Bone marrow (tissue), 2 donors: ENCODE measurements at regions not wholly inside any gene's neighbourhood (a gene's known extent, or its start where the extent isn't known, plus 50 kb on each side); places are given as distances from the start of the nearest gene placed in this dataset.

Source experiments
- DNase-seq, 2 donors: peaks; one replicate each; lab custom pipeline; 2025; lab: John Stamatoyannopoulos, UW

DNA sequence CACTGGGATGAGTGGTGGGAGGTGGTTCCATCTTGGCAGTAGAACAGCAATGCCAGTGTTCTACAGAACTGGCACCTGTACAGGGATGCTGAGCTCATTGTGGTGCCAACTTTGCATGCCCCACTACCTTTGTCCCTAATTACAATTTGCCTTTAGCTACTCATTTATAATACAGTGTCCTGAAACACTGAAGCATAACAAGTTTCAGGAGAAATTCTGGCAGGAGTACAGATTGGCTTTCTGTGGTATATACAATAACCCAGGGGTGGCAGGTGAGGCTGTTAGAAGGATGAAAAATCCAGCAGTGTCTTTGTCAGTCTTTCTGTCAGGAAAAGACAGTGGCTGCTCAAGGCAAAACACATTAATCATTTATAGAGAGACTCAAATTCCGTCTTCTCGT, 240.3 kb downstream of the FAM76B start:
- no peak for DNase-seq

DNA sequence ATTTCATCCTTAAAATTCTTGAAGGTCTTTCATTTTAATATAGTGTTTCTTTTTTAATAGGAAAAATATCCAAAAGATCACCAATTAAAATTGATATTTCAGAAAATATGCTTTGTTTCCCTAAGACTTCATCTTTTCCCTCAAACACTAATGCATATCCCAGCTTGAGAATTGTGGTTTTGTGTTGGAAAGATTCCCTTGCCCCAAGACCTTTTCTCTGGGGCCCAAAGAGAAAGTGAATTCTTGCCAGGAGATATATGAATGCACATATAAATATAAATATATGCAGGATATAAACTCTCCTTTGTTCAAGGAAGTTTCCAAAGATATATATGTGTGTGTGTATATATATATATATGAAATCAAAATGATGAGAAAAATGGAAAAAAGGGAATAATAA, 241.2 kb downstream of the FAM76B start:
- DNase-seq, result no peak

DNA sequence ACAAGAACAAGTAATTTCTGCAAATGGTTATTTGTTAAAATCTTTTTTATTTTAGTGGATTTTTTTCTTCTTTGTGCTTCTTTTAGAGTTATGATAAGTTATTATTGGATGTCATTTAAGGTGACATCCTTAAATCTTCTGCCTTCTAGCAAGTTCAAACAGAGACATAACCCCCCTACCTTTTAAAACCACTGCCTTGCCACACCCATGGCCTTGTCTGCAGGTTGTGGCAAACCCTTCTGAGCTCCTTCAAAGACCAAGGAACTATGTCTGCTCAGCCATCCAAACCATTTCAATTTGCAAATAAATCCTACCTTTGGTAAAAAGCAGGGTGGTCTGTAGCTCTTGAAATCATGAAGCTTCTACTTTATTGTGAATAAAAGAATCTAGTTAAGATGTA, 241.6 kb downstream of the FAM76B start:
- no peak for DNase-seq

DNA sequence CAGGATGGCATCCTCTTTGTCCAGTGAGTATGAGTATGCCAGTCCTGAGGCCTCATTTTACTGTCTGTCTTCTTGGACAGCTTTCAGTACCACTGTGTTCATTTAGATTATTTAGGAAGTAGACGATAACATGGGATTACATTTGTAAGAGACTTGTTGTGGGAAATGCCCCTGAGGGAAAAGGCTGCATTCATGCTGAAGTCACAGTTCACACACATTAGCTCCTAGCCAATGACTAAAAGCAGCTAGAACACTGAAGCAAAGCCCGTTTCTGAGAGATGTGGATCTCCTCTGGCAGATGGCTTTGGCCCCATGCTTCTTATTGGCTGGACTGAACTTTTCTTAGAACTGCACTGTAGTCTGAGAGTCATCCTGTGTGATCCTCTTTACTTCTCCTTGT, 242.4 kb downstream of the FAM76B start:
- no peak for DNase-seq

DNA sequence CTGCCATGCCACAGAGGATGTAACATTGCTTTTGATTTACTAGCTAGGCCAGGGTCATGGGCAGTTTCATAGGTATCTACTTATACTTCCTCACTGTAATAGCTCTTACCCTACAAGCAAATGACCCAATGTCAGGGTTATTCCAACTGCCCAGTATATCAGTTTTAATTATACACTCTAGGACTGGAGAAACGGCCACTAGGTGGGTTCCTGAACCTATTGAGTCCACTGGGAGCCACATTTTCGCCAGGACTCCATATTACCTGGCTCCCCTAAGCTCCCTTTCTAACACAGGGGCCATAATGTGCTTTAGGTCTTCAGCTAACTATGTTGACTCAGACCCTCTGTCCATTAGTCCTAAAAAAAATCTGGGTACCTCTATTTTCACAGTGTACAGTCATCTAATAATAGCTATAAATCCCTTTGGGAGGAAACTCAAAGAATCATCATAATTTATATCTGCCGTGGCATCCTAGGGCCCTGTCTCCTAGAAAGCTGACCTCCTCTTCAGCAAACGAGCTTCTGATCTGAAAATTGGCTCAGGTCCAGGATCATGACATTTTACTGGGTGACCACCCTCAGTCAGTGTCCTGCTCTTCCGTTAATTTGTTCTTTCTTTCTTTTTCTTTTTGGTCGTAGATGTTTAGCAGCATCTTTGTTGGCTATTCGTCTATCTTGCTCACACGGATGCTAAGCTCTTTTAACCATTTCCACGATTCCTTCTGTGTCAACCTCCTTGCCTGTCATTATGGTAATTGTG, 244.3 kb downstream of the FAM76B start:
- DNase-seq, result no peak

DNA sequence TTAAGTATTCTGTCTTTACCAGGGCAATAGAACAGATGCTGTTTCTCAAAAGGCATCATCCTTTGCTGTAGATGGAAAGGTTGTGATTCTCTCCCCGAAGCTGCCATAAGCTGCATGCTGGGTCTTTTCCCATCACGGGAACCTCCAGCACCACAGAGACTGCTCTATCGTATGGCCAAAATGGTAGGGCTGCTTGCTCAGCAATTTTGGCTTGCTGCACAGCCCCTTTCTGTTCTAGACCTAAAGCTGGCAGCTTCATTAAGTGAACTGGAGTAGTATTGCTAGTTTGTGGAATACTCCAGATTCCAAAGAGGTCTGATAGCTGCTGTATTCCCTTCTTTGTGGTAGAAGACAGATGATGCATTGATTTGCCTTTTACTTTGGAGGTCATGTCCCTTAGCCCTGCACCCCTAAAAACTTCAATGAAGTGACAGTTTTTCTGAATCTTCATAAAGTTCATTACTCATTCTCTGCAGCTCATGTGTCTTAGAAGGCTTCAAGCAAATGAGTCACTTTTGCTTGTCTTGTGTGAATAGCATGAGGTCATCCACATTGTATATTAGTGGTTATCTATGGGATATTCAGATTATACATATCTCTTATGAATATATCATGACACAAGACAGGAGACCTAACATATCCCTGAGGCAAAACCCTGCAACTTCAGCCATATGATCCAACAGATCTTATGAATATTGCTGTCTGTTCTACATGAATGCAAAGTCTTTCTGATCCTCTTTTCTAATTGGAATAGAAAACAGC, 245.3 kb downstream of the FAM76B start:
- no peak for DNase-seq

DNA sequence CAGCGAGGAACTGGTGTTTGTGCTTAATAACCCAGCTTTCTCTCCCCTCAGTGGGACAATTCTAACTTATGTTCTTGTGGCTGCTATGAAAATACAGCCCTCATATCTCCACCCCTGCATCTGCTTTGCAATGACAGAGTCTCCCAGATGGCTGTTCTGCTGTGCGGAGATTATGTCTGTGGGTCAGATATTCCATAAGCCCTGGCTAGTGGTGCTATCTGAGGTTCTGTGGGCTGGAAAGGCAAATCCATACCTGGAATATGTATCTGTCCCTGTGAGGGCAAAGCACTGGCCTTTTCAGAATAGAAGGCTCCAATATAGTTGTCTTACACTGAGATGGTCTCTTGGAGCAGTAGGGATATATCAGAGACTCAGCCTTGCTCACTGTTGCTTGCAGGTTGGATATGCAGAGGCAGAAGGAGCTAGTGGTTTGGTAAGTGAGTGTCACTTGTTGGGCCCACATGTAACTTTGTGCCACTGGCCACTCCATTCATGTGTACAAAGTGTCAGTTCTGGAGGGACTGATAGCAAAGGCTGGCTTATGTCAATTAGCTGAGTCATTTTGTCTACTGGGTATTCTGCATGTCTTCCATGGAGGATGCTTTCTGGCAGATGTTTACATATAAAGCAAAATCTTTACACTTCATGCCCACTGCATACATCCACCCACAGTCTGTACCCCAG, 246.6 kb downstream of the FAM76B start:
- DNase-seq, result no peak

DNA sequence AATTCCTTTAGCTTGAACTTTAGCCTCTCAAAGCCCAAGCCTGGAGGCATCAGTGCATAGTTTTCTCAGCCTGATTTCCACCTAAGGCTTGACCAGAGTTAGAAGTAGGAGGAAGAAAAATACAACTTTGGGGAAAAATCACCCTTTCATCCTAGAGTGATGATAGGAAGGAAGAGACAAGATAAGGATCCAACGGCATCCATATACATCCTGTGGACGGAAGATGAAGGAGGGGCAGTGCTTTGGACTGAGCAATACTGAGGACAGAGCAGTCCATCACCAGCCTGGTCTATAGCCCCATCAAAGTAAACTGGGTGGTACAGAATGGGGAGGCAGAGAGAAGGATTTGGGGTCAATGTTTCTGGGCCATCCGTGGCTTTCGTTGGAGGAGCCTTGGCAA, 247.9 kb downstream of the FAM76B start:
- no peak for DNase-seq

DNA sequence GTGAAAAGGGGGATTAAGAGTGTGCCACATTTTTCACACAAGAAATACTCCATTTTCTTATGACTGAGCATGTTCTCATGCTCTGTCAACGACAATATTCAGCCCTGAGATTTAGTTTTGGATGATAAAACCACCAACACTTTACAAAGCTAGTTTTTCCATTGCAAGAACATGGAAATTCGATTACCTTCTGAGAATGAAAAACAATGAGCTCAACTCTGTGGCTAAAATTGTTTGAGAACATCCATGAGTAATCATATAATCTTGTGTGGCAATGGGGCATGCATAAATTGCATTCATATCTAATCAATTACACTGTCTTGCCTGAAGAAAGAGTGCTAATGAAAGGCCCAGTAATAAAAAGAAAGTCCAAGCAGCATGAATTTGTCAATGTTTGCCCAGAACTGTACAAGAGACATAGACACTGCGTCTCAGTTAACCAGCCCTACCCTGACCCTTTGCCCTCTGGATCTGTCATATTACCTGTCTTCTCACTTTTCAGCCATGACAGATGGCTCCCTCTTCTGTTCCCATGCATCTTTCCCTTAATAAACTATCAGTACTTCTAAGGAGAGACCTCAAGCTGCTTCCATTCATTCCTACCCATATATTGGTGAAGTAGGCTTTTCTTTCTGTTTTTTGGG, 253.4 kb downstream of the FAM76B start:
- no peak for DNase-seq

DNA sequence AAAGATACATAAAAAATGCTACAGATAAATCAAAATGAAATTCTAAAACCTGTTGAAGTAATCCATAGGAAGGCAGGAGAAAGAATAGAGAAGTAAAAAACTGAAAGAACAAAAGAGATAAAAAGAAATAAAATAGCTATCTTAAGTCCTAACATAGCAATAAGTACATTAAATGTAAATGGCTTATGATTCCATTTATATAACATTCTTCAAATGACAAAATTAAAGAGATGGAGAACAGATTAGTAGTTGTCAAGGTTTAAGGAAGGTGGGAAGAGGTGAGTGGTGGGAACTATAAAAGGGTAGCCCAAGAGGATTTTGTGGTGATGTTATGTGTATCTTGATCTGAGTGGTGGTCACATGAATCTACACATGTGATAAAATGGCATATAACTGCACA, 254.8 kb downstream of the FAM76B start:
- DNase-seq, result no peak

DNA sequence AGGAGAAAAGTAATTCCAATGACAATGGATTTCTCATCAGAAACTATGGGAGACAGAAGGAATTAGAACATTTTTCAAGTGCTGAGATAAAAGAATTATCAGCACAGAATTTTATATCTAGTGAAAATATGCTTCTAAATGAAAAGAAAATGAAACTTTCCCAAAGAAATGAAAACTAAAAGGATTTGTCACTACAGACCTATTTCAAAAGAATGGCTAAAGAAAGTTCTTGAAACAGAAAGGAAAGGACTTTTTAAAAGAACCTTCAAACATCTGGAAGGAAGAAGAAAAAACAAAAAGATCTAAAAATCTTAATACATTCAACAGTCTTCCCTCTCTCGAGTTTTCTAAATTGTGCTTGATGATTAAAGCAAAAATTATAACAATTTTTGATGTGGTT, 255.4 kb downstream of the FAM76B start:
- DNase-seq, result no peak

DNA sequence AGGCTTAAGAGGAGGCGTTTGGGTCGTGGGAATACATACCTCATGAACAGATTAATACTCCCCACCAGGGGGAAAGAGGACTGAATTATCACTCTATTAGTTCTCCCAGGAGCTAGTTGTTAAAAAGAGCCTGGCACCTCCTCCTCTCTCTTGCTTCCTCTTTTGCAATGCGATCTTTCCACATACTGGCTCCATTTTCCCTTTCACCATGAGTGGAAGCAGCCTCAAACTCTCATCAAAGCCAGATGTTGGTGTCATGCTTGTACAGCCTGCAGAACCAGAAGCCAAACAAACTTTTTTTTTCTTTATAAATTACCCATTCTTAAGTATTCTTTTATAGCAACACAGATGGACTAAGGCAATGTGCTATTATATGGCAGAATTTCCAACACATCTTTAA, 258.5 kb downstream of the FAM76B start:
- no peak for DNase-seq

DNA sequence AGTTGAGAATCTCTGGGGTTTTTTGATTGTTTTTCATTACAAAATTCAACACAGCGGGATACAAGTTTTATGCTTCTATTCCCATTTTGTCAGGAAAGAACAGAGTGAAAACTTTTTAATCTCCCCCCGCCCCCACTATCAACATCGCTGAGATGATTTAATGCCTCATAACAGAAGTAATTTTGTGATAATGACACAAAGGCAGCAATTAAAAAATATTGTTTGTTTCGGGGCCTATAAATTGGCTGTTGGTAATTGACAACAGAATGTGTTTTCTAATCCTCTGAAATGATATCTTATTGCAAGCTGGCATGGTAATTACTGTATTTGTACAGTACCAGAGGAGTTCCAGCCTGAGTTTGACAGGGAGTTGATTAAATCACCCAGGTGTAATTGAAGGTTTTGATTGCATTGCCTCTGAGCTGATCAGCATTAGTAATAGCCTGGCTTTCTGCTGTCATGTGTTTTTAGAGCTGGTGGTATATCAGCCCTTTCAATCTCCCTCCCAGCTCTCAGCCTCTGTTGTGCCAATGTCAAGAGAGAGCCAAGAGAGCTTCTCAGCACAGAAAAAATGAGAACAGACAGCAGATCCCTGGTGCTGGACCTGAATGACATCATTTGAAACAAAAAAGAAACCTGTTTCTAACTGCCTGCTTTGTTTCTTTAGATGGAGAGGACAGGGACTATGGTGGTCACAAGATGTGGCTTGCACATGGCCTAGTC, 265.1 kb downstream of the FAM76B start:
- no peak for DNase-seq

DNA sequence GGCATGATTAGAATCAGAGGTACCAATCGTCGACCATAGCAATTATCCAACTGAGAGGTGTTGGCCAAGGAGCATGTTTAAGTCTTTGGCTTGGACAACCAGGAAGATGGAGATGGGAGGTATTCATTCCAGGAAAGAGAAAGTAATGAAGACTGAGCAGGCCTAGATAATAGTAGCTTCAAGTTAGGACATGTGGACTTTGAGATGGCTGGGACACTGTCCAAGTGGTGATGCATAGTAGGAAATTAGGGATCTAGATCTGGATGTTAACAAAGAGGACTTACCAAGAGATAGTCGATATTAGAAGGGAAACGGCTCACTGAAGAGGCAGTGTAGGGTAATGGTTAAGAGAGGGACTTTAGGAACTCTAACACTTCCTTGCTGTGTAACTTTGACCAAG, 266.7 kb downstream of the FAM76B start:
- no peak for DNase-seq

DNA sequence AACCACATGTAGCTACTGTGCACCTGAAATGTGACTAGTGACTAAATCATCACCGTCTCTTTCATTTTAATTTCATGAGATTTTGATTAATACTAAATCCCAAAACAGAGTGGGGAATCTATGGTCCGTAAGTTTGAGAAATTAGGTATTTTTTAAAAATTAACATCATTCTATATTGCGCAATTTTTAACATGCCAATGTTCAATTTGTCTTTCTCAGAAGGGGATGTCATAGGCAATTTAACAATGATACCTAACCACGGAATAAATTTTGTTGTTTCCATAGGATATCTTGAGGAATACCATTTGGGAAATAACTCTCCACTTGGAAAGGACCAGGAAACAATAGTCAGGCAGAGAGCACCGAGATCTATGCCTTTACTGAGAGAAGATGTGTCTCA, 267.7 kb downstream of the FAM76B start:
- no peak for DNase-seq

DNA sequence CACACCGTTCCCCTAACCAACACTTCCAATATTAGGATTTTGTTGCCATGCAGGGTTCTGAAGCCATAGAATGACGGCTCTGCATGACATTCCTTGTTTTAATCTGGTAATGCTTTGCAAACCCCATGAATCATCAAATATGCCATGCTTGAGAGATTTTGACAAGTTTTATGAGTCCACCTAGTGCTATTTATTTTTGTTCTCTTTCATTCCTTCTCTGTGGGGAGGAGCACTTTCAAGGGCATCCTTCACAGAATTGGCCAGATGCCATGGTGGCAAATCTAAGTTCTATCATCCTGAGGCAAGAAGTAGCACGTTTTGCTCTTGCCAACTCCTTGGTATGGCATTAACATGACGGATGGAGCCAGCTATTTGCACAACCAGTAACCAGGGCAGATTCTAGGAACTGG, 268.4 kb downstream of the FAM76B start:
- DNase-seq, result no peak

DNA sequence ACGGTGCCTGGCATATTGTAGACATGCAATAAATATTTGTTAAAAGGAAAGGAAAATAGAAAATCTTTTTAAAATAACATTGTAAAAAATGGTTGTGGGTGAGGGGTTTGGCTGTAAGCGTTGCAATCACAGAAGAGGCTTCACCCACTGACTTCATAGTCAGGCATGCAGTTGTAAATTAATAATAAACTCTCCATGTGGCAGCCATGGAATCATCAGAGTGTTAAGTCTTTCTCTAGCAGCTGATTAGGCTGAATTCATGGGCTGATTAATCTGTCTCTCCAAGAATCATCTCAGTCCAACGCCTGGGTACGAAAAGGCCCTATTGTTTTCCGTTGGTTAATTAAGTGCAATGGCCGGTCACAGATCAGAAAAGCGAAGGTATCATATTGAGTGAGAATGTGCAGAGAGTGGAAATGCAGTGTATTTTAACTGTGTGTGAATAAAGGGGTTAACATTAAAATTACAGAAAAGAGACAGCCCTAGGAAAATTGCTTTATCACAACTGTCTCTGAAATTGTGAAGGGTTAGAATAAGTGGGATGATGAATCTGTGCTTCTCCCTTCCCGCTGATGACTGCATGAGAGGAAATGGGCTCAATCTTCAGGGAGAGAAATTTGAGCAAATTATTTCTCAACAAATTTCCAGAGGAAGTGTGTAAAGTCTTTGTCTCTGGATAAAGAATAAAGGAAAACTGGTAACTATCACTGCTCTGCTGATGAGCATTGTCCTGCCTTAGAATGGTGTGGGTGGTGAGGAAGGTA, 269.0 kb downstream of the FAM76B start:
- no peak for DNase-seq

DNA sequence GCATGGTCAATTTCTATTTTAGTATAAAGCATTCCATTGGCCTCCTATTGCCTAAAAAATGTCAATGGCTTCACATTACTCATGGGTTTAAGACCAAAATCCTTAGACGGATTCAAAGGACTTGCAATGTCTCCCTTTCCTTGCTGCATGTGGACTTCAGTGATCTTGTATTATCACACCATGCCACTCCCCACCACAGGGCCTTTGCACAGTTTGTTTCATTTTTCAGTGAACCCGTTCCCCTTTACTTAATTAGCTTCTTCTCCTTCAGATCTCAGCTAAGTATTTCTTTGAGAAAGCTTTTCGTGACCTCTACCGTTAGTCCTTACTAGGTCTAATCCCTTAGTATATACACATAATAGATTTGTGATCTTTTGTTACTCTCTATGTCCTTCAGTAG, 269.7 kb downstream of the FAM76B start:
- no peak for DNase-seq

DNA sequence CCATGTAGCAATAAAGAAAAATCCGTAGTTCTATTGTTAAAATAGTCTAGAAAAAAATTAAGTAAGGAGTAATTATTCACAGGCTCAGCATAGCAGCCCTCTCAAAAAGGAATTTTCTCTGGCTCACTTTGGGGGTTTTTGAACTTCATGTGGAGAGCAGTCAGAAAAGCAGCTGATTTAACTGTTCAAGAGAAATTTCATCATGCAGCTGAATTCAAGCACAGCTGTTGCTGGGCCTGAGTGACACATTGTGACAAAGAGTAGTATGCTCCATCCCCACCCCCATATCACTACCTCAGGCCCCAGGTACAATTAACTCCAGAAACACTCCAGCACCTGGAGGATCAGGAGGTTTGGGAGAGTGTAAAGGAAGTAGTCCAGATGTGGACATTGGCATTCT, 272.1 kb downstream of the FAM76B start:
- DNase-seq, result no peak

DNA sequence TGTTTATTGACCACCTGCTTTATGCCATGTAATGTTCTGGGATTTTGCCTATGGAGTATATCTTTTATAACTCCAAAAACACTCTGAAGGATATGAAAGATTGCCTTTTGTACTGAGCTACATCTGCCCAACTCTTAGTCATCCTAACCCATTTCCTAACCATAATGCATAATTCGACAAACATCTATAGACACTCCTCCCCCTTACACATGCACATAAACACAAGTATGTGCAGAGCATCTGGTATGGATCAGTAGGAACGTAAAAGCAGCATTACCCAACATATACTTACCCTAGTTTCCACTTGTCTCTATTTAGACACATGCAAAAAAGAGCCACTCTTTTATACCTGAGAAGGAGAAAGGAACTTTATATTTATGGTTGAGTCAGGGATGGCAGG, 272.8 kb downstream of the FAM76B start:
- no peak for DNase-seq

DNA sequence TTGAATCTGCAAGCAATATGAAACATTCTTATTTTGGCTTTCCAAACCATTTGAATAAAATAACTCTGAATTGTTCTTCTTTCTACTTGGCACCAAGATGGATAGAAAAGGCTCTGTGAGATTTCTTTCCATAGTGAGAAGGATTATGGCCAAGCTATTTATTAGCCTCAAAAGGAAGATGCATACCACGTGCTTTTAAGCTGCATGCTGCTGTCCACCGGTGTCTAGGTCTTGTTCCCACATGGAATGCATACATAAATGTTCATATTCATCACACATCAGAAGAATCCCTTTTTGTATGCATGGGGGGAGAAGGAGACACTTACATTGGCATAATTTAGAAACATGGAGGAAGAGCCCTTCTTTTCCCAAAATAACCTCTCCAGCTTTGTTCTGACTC, 273.4 kb downstream of the FAM76B start:
- no peak for DNase-seq
